GM12864 (cell line): ENCODE measurements at regions not wholly inside any gene's neighbourhood (a gene's known extent, or its start where the extent isn't known, plus 50 kb on each side); places are given as distances from the start of the nearest gene placed in this dataset.

ENCODE experiments used
- DNase-seq: peaks from one replicate; pipeline ENCODE4 v3.0.0-alpha.2; 2011; ENCODE audit warnings: low read depth
- H3K4me3 ChIP-seq: 2 replicates; pipeline ENCODE4 v1.5.1; 2011; ENCODE audit warnings: mild to moderate bottlenecking, low read depth, low read length, control low read depth
- CTCF ChIP-seq: IDR thresholded peaks from 2 replicates; pipeline ENCODE4 v1.5.1; 2011; ENCODE audit warnings: low read depth, mild to moderate bottlenecking, moderate library complexity, low read length, control low read depth, inconsistent platforms; ENCODE audit errors: missing control alignments

GRCh38 chr12:124497658-124498057 is 69.8 kb downstream of the NCOR2 start:
- TF ChIP-seq CTCF, result no peak
- H3K4me3 ChIP-seq, result no peak overlapping the region
- DNase-seq, result no peak

- H3K4me3 ChIP-seq, result no peak overlapping the region
- no peak for DNase-seq
- no peak for TF ChIP-seq CTCF
Observed at GRCh38 chr12:124497039-124497438, 70.4 kb downstream of the NCOR2 start.

DNA sequence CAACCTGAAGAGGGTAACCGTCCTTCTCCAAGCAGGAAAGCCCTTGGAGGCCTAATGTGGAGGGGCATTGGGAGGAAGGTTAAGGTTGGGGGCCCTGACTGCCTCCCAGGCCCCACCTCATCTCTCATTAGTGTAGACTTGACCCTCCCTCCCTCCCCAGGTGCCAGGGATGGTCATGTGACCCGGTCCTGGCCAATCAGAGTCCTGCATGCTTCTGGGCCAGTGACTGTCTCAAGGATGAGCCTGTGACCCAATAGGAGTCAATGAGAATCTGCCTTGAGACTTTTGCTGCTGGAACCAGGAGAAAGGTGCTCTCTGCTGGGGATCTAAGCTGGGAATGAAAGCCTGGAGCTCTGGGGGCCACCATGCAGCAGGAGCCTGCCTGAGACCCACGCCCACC is 70.8 kb downstream of the NCOR2 start:
- no peak for TF ChIP-seq CTCF
- DNase-seq, result no peak
- H3K4me3 ChIP-seq, result no peak overlapping the region

GRCh38 chr12:124495194-124495983 is 72.0 kb downstream of the NCOR2 start:
- H3K4me3 ChIP-seq, result no peak overlapping the region
- DNase-seq, result no peak
- TF ChIP-seq CTCF, result no peak

- DNase-seq, result no peak
- H3K4me3 ChIP-seq, result no peak overlapping the region
- no peak for TF ChIP-seq CTCF
Observed at GRCh38 chr12:124494751-124495129, 72.7 kb downstream of the NCOR2 start.

DNA sequence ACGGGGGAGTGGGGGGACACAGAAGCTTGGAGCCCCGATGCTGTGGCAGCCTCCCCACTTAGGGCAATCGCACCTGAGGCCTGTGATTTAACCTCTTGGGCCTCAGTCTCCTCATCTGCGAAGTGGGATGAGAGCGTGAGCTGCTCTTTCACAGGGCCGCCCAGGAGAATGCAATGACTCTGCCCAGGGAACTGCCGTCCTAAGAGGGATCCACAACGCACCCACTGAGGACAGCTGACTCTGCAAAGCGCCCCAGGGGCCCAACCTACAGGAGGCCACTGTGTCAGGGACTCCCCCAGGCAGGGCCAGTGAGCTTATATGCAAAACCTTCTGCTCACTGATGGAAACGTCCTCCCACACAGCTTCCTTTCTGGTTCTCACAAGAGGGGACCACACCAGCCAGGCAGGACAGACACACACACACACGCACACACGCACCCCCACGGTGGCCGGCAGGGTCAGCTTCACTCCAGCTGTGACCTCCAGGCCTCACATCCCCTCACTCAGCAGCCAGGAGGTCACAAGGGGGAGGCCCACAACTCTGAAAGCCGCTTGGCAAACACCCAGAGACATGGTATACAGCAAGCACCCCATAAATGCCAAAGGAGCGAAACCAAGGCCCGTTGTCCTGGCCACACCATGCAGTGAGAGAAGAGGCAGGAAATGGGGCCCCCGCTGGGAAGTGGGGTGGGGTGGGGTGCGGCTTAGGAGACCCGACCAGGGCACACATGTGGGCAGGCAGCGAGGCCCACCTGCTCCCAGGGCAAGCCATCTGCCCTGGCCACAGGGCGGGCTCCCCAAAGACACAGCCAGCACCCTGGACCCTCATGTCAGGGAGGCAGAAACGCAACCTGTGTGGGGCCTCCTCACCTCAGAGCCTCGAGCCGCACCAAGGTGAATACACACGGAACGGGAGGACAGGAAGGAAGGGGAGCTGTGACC is 73.3 kb downstream of the NCOR2 start:
- TF ChIP-seq CTCF, result no peak
- peak; percentile 94 for DNase-seq

More for the DNA sequence above, 73.3 kb downstream of the NCOR2 start:
- no peak overlapping the region for H3K4me3 ChIP-seq
